A673 (cell line): ENCODE measurements at regions not wholly inside any gene's neighbourhood (a gene's known extent, or its start where the extent isn't known, plus 50 kb on each side); places are given as distances from the start of the nearest gene placed in this dataset.

Experiments used
- BruUV-seq: library from RNA; stranded (reverse); fragments of 400-500 nt; replicated peaks from 2 replicates; lab custom pipeline; 2021; lab: Mats Ljungman, UMichigan
- CTCF ChIA-PET: fragments of 300-600 bp; sonication (Branson Sonifier 250); formaldehyde crosslinking; loops from one replicate; lab custom pipeline; 2022; ENCODE audit warnings: antibody characterized with exemption; lab: Charles Lee
- POLR2A ChIA-PET: fragments of 300-600 bp; sonication (Branson Sonifier 250); formaldehyde crosslinking; loops from one replicate; lab custom pipeline; 2022; ENCODE audit warnings: antibody characterized with exemption; ENCODE audit not compliant: low non-redundant PET; lab: Charles Lee
- DNase-seq: peaks from one replicate; pipeline ENCODE4 v3.0.0-alpha.2; 2015; ENCODE audit warnings: low spot score
- H3K27ac ChIP-seq: fragments of 200-600 bp; sonication (generic); 2 replicates; pipeline ENCODE4 v1.5.1; 2016; ENCODE audit warnings: mixed run types, low read depth, mild to moderate bottlenecking, mixed read lengths, antibody characterized with exemption, low read length; ENCODE audit not compliant: poor library complexity, severe bottlenecking
- H3K27me3 ChIP-seq: fragments of 200-600 bp; sonication (generic); replicated peaks from 2 replicates; pipeline ENCODE4 v1.6.1; 2017; ENCODE audit warnings: mixed run types, low read depth, mild to moderate bottlenecking, mixed read lengths, antibody characterized with exemption, low read length; ENCODE audit not compliant: insufficient read depth, poor library complexity
- H3K36me3 ChIP-seq: fragments of 200-600 bp; sonication (generic); 2 replicates; pipeline ENCODE4 v1.6.1; 2016; ENCODE audit warnings: mixed run types, mild to moderate bottlenecking, mixed read lengths, antibody characterized with exemption, low read length; ENCODE audit not compliant: insufficient read depth, poor library complexity, severe bottlenecking
- H3K4me1 ChIP-seq: fragments of 200-600 bp; sonication (generic); 2 replicates; pipeline ENCODE4 v1.6.1; 2017; ENCODE audit warnings: mixed run types, mild to moderate bottlenecking, mixed read lengths, antibody characterized with exemption, low read length; ENCODE audit not compliant: insufficient read depth, poor library complexity, severe bottlenecking
- H3K4me3 ChIP-seq: fragments of 200-600 bp; sonication (generic); 2 replicates; pipeline ENCODE4 v1.5.1; 2016; ENCODE audit warnings: low read depth, mixed run types, mild to moderate bottlenecking, mixed read lengths, low read length; ENCODE audit not compliant: poor library complexity, severe bottlenecking
- H3K9me3 ChIP-seq: fragments of 200-600 bp; sonication (generic); 2 replicates; pipeline ENCODE4 v1.6.1; 2016; ENCODE audit warnings: mixed run types, low read depth, mild to moderate bottlenecking, mixed read lengths, antibody characterized with exemption, low read length; ENCODE audit not compliant: poor library complexity, severe bottlenecking
- CTCF ChIP-seq: fragments of 300-800, 200-600 bp; sonication (generic); conservative IDR thresholded peaks from 2 replicates; pipeline ENCODE4 v1.5.1; 2017; ENCODE audit warnings: low read depth, mild to moderate bottlenecking, antibody characterized with exemption, low read length, moderate library complexity, mixed read lengths
- EZH2 ChIP-seq: fragments of 200-600 bp; sonication (generic); IDR thresholded peaks from 2 replicates; pipeline ENCODE4 v1.6.1; 2017; ENCODE audit warnings: borderline replicate concordance, low read depth, mild to moderate bottlenecking, mixed read lengths, antibody characterized with exemption, low read length; ENCODE audit not compliant: poor library complexity, severe bottlenecking
- intact Hi-C: fragments of 100-400 bp; cut with micrococcal nuclease; formaldehyde crosslinking; loops from one replicate; pipeline ENCODE4 v1.10.0; 2022; ENCODE audit not compliant: unreplicated experiment

DNA sequence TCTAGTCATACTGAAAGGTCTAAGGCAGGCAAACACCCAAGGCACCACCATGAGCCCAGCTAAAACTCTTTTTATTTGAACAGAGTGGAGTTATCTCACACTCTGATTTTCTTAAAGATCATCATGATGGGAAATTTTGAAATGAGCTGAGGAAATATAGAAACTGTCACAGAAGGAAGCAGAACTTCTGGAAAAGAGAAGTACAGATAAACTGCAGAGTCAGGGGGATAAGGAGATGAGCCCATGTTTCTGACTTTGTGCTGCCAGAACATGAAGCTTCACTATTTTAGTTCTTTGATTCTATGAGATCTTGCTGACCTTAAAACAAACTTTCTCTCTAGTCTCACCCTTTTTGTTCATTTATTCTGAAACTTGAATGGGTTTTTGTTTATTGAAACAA lies 406.5 kb upstream of the EDIL3 start:
- TF ChIP-seq EZH2 (no peak), CTCF (no peak)
- Histone ChIP-seq H3K27ac (no peak overlapping the region), H3K27me3 (no peaks in the 10 kb centered on the region), H3K36me3 (no peaks in the 10 kb centered on the region), H3K4me3 (no peak overlapping the region), H3K9me3 (no peaks in the 10 kb centered on the region), H3K4me1 (no peaks in the 10 kb centered on the region)
- DNase-seq, result no peak
- no TSS peak for BruUV-seq
- POLR2A ChIA-PET, result no interaction called here
- intact Hi-C loops, result no loop called here
- CTCF ChIA-PET, result no interaction called here

DNA sequence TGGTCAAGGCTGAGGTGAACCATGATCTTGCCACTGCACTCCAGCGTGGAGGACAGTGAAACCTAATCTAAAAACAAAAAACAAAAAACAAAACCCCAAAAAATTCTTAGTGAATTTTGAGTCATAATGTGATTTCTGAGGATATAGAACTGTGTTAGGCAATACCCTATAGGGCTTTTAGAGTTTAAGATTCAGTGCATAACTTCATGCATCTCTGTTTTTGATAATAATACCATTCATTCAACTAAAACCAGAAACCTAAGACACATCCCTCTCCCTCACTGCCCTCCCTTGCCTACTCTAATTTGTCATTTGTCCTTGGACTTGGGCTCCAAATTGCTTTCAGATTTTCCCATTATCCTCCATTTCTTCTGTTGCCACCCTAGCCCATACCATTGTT lies 405.7 kb upstream of the EDIL3 start:
- no peak for DNase-seq
- Histone ChIP-seq H3K36me3 (no peaks in the 10 kb centered on the region), H3K27ac (no peak overlapping the region), H3K9me3 (no peaks in the 10 kb centered on the region), H3K27me3 (no peaks in the 10 kb centered on the region), H3K4me1 (no peaks in the 10 kb centered on the region), H3K4me3 (no peak overlapping the region)
- TF ChIP-seq CTCF, result no peak
- ChIA-PET CTCF (no interaction called here), POLR2A (no interaction called here)
- BruUV-seq, result no TSS peak
- intact Hi-C loops, result no loop called here

DNA sequence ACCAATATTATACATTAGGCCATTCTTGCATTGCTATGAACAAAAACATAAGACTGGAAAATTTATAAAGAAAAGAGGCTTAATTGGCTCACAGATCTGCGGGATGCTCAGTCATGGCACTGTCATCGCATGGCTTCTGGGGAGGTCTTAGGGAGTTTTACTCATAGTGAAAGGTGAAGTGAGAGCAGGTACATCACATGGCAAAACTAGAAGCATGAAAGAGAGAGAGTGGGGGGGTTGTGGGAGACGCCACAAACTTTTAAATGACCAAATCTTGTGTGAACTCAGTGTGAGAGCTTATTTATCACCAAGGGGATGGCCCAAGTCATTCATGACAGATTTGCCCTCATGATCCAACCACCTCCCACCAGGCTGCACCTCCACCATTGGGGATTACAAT lies 398.3 kb upstream of the EDIL3 start:
- intact Hi-C loops, result no loop called here
- Histone ChIP-seq H3K4me1 (no peaks in the 10 kb centered on the region), H3K27ac (no peak overlapping the region), H3K27me3 (no peaks in the 10 kb centered on the region), H3K4me3 (no peak overlapping the region), H3K36me3 (no peaks in the 10 kb centered on the region), H3K9me3 (no peaks in the 10 kb centered on the region)
- CTCF ChIA-PET, result no interaction called here
- TF ChIP-seq EZH2 (no peak), CTCF (no peak)
- POLR2A ChIA-PET, result no interaction called here
- no TSS peak for BruUV-seq
- DNase-seq, result no peak
